AG08396 (cell line): ENCODE measurements at regions not wholly inside any gene's neighbourhood (a gene's known extent, or its start where the extent isn't known, plus 50 kb on each side); places are given as distances from the start of the nearest gene placed in this dataset.

Experiments used
- DNase-seq: peaks from one replicate; pipeline ENCODE4 v3.0.0; 2012; ENCODE audit warnings: low spot score, mixed read lengths

- DNase-seq = no peak
Measured at GRCh38 chr16:50917950-50918703, 176.2 kb downstream of the CYLD start.

GRCh38 chr16:50916040-50916439, 174.2 kb downstream of the CYLD start:
- DNase-seq = no peak

- no peak for DNase-seq
Measured at GRCh38 chr16:50915120-50915519, 173.2 kb downstream of the CYLD start.

GRCh38 chr16:50910736-50911100, 168.8 kb downstream of the CYLD start:
- DNase-seq = no peak

GRCh38 chr16:50909831-50910735, 168.2 kb downstream of the CYLD start:
- DNase-seq = no peak

GRCh38 chr16:50908468-50908867, 166.6 kb downstream of the CYLD start:
- DNase-seq = no peak

- DNase-seq = no peak
Measured at GRCh38 chr16:50906454-50906853, 164.6 kb downstream of the CYLD start.

- no peak for DNase-seq
Measured at GRCh38 chr16:50902457-50902856, 160.6 kb downstream of the CYLD start.

- no peak for DNase-seq
Measured at GRCh38 chr16:50901062-50901461, 159.2 kb downstream of the CYLD start.

GRCh38 chr16:50900391-50900942, 158.6 kb downstream of the CYLD start:
- DNase-seq = no peak

GRCh38 chr16:50899951-50900350, 158.1 kb downstream of the CYLD start:
- no peak for DNase-seq

- no peak for DNase-seq
Measured at GRCh38 chr16:50889746-50890145, 147.9 kb downstream of the CYLD start.

GRCh38 chr16:50889276-50889675, 147.4 kb downstream of the CYLD start:
- no peak for DNase-seq

- no peak for DNase-seq
Measured at GRCh38 chr16:50888486-50889261, 146.8 kb downstream of the CYLD start.

- no peak for DNase-seq
Measured at GRCh38 chr16:50887500-50888298, 145.8 kb downstream of the CYLD start.

GRCh38 chr16:50884066-50884860, 142.4 kb downstream of the CYLD start:
- peak; percentile 44 for DNase-seq

GRCh38 chr16:50881956-50882355, 140.1 kb downstream of the CYLD start:
- DNase-seq = no peak

- DNase-seq = no peak
Measured at GRCh38 chr16:50881331-50881830, 139.5 kb downstream of the CYLD start.

- DNase-seq = no peak
Measured at GRCh38 chr16:50880926-50881325, 139.0 kb downstream of the CYLD start.
